ENCODE measurements at regions not wholly inside any gene's neighbourhood (a gene's known extent, or its start where the extent isn't known, plus 50 kb on each side); places are given as distances from the start of the nearest gene placed in this dataset.

GRCh38 chr2:164368896-164369295, 252.4 kb downstream of the GRB14 start:
- no peak overlapping the region for H3K4me3 Mint-ChIP-seq
- no peak for TF ChIP-seq CTCF (conservative IDR thresholded peaks at IDR 0.05)
- H3K9me3 Mint-ChIP-seq: peaks cover 25% of the 10 kb centered on the region

DNA sequence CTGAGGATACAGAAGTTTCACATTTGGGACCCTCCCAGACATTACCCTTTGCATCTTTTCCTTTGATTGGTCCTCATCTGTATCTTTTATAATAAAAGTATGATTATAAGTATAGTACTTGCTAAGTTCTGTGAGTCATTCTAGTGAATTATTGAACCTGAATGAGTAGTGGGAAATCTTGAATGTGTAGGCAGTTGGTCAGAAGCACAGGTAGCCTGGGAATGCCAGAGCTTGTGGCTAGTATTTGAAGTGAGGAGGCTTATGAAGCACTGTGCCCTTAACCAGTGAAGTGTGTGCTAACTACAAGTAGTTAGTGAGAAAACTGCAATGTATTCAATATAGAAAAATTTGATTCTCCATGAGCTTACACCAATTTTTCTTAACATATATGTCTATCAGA, 257.6 kb downstream of the GRB14 start:
- no peak overlapping the region for H3K4me3 Mint-ChIP-seq
- Histone ChIP-seq H3K9me3 (ENCODE audit: control insufficient read depth, low read length) (no peaks in the 10 kb centered on the region), H3K27ac (ENCODE audit: low read depth, low read length) (no peak overlapping the region), H3K4me1 (ENCODE audit: control insufficient read depth, insufficient read depth, low read length) (no peaks in the 10 kb centered on the region), H3K9ac (ENCODE audit: extremely low read depth, low read length, poor library complexity, severe bottlenecking) (no peak overlapping the region), H3K36me3 (ENCODE audit: control insufficient read depth, insufficient read depth, low read length) (no peaks in the 10 kb centered on the region), H3K27me3 (ENCODE audit: control insufficient read depth, insufficient read depth, low read length, poor library complexity, severe bottlenecking) (no peaks in the 10 kb centered on the region), H3K4me3 (ENCODE audit: low read length) (no peak overlapping the region)
- H3K27ac Mint-ChIP-seq: no peak overlapping the region
- no peaks in the 10 kb centered on the region for H3K4me1 Mint-ChIP-seq
- H3K36me3 Mint-ChIP-seq (ENCODE audit: low read depth): no peaks in the 10 kb centered on the region
- no peaks in the 10 kb centered on the region for H3K27me3 Mint-ChIP-seq (ENCODE audit: insufficient read depth)
- H3K9me3 Mint-ChIP-seq: no peaks in the 10 kb centered on the region
- no peak for TF ChIP-seq CTCF (conservative IDR thresholded peaks at IDR 0.05)
- DNase-seq: no peak

More at GRCh38 chr2:164368896-164369295, 252.4 kb downstream of the GRB14 start:
- no peak overlapping the region for H3K27ac Mint-ChIP-seq
- DNase-seq: no peak
- H3K36me3 Mint-ChIP-seq (ENCODE audit: low read depth): no peaks in the 10 kb centered on the region
- Histone ChIP-seq H3K4me3 (ENCODE audit: low read length) (no peak overlapping the region), H3K36me3 (ENCODE audit: control insufficient read depth, insufficient read depth, low read length) (no peaks in the 10 kb centered on the region), H3K9me3 (ENCODE audit: control insufficient read depth, low read length) (peaks cover 10% of the 10 kb centered on the region), H3K9ac (ENCODE audit: extremely low read depth, low read length, poor library complexity, severe bottlenecking) (no peak overlapping the region), H3K4me1 (ENCODE audit: control insufficient read depth, insufficient read depth, low read length) (no peaks in the 10 kb centered on the region), H3K27ac (ENCODE audit: low read depth, low read length) (no peak overlapping the region), H3K27me3 (ENCODE audit: control insufficient read depth, insufficient read depth, low read length, poor library complexity, severe bottlenecking) (no peaks in the 10 kb centered on the region)
- no peaks in the 10 kb centered on the region for H3K4me1 Mint-ChIP-seq
- H3K27me3 Mint-ChIP-seq (ENCODE audit: insufficient read depth): no peaks in the 10 kb centered on the region
- WGBS, 2 experiments (ENCODE audit: insufficient coverage in 1 of 2, insufficient read length in 1 of 2): 94 to 100% methylated on average over 1 to 2 of the region's 2 CpGs

- H3K36me3 Mint-ChIP-seq (ENCODE audit: low read depth): no peaks in the 10 kb centered on the region
- Histone ChIP-seq H3K36me3 (ENCODE audit: control insufficient read depth, insufficient read depth, low read length) (no peaks in the 10 kb centered on the region), H3K27ac (ENCODE audit: low read depth, low read length) (no peak overlapping the region), H3K4me1 (ENCODE audit: control insufficient read depth, insufficient read depth, low read length) (no peaks in the 10 kb centered on the region), H3K9ac (ENCODE audit: extremely low read depth, low read length, poor library complexity, severe bottlenecking) (no peak overlapping the region), H3K4me3 (ENCODE audit: low read length) (no peak overlapping the region), H3K27me3 (ENCODE audit: control insufficient read depth, insufficient read depth, low read length, poor library complexity, severe bottlenecking) (no peaks in the 10 kb centered on the region), H3K9me3 (ENCODE audit: control insufficient read depth, low read length) (no peaks in the 10 kb centered on the region)
- H3K4me1 Mint-ChIP-seq: no peaks in the 10 kb centered on the region
- H3K9me3 Mint-ChIP-seq: no peaks in the 10 kb centered on the region
- no peaks in the 10 kb centered on the region for H3K27me3 Mint-ChIP-seq (ENCODE audit: insufficient read depth)
- WGBS, 2 experiments (ENCODE audit: insufficient coverage in 1 of 2, insufficient read length in 1 of 2): 100% methylated on average over 1 of the region's 2 CpGs; no CpG with 5 or more reads in 1 of the 2 experiments
- H3K27ac Mint-ChIP-seq: no peak overlapping the region
- H3K4me3 Mint-ChIP-seq: no peak overlapping the region
- no peak for DNase-seq
- TF ChIP-seq CTCF (conservative IDR thresholded peaks at IDR 0.05): no peak
Observed at GRCh38 chr2:164351536-164351935, 269.7 kb downstream of the GRB14 start.

Measured in endodermal cell (in vitro differentiated cells).